ENCODE measurements at regions not wholly inside any gene's neighbourhood (a gene's known extent, or its start where the extent isn't known, plus 50 kb on each side); places are given as distances from the start of the nearest gene placed in this dataset.

DNA sequence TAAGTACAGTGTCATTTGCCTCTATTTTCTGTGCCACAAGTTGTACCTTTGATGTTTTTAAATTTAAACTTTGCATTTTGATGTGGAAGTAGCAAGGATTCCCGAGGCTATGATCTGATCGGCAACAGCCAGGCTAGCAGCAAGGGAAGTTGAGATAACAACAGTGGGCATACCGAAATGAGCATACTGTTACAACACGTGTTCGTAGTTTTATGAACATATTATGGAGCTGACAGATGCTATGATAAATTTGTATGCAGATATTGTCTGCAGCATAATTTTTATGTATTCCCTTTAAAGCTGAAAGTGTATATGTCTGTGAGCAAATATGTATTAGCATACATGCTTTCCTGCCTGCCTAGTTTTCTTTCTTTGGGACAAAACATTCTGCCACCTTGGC is 306.1 kb downstream of the PCDH7 start:
- Histone ChIP-seq H3K27ac (ENCODE audit: low read depth in 2 of 2, low read length in 2 of 2) (no peak overlapping the region), H3K4me1 (ENCODE audit: control insufficient read depth in 2 of 3, insufficient read depth in 2 of 3, low read depth in 1 of 3, low read length in 3 of 3) (no peaks in the 10 kb centered on the region), H3K9ac (ENCODE audit: low read length in 3 of 3) (no peak overlapping the region), H3K4me3 (ENCODE audit: low read length in 3 of 3) (no peak overlapping the region), H3K36me3 (ENCODE audit: control insufficient read depth in 2 of 3, insufficient read depth in 3 of 3, low read length in 3 of 3) (no peaks in the 10 kb centered on the region), H3K9me3 (ENCODE audit: control insufficient read depth in 2 of 3, insufficient read depth in 1 of 3, low read length in 3 of 3) (no peaks in the 10 kb centered on the region), H3K27me3 (ENCODE audit: control insufficient read depth, insufficient read depth, low read length) (no peaks in the 10 kb centered on the region)
- DNase-seq (no peak), FAIRE-seq (no peak)
- TF ChIP-seq, protein P1, sequence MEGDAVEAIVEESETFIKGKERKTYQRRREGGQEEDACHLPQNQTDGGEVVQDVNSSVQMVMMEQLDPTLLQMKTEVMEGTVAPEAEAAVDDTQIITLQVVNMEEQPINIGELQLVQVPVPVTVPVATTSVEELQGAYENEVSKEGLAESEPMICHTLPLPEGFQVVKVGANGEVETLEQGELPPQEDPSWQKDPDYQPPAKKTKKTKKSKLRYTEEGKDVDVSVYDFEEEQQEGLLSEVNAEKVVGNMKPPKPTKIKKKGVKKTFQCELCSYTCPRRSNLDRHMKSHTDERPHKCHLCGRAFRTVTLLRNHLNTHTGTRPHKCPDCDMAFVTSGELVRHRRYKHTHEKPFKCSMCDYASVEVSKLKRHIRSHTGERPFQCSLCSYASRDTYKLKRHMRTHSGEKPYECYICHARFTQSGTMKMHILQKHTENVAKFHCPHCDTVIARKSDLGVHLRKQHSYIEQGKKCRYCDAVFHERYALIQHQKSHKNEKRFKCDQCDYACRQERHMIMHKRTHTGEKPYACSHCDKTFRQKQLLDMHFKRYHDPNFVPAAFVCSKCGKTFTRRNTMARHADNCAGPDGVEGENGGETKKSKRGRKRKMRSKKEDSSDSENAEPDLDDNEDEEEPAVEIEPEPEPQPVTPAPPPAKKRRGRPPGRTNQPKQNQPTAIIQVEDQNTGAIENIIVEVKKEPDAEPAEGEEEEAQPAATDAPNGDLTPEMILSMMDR (IDR thresholded peaks at IDR 0.05; ENCODE audit: borderline replicate concordance, extremely low read depth, insufficient read depth), result no peak
- intact Hi-C loops (cut with DNase I), result no loop called here

GRCh38 chr4:31034550-31034949 is 314.4 kb downstream of the PCDH7 start:
- no peak for FAIRE-seq

GRCh38 chr4:31035761-31036160 is 315.6 kb downstream of the PCDH7 start:
- TF ChIP-seq, protein P1 (IDR thresholded peaks at IDR 0.05; ENCODE audit: borderline replicate concordance, extremely low read depth, insufficient read depth), result no peak
- Histone ChIP-seq H3K9ac (ENCODE audit: low read length in 3 of 3) (no peak overlapping the region), H3K36me3 (ENCODE audit: control insufficient read depth in 2 of 3, insufficient read depth in 3 of 3, low read length in 3 of 3) (no peaks in the 10 kb centered on the region), H3K4me1 (ENCODE audit: control insufficient read depth in 2 of 3, insufficient read depth in 2 of 3, low read depth in 1 of 3, low read length in 3 of 3) (no peaks in the 10 kb centered on the region), H3K27me3 (ENCODE audit: control insufficient read depth, insufficient read depth, low read length) (no peaks in the 10 kb centered on the region), H3K4me3 (ENCODE audit: low read length in 3 of 3) (no peak overlapping the region), H3K9me3 (ENCODE audit: control insufficient read depth in 2 of 3, insufficient read depth in 1 of 3, low read length in 3 of 3) (no peaks in the 10 kb centered on the region), H3K27ac (ENCODE audit: low read depth in 2 of 2, low read length in 2 of 2) (no peak overlapping the region)
- intact Hi-C loops (cut with DNase I), result no loop called here
- FAIRE-seq (no peak), DNase-seq (no peak)

More at GRCh38 chr4:31034550-31034949, 314.4 kb downstream of the PCDH7 start:
- H3K4me3 ChIP-seq (ENCODE audit: low read length in 3 of 3), result no peak overlapping the region
- H3K36me3 ChIP-seq (ENCODE audit: control insufficient read depth in 2 of 3, insufficient read depth in 3 of 3, low read length in 3 of 3), result no peaks in the 10 kb centered on the region
- TF ChIP-seq, protein P1 (IDR thresholded peaks at IDR 0.05; ENCODE audit: borderline replicate concordance, extremely low read depth, insufficient read depth), result no peak
- no peak overlapping the region for H3K27ac ChIP-seq (ENCODE audit: low read depth in 2 of 2, low read length in 2 of 2)
- no peaks in the 10 kb centered on the region for H3K9me3 ChIP-seq (ENCODE audit: control insufficient read depth in 2 of 3, insufficient read depth in 1 of 3, low read length in 3 of 3)
- H3K27me3 ChIP-seq (ENCODE audit: control insufficient read depth, insufficient read depth, low read length), result no peaks in the 10 kb centered on the region
- no peak overlapping the region for H3K9ac ChIP-seq (ENCODE audit: low read length in 3 of 3)
- no peak for DNase-seq
- intact Hi-C loops (cut with DNase I), result no loop called here
- H3K4me1 ChIP-seq (ENCODE audit: control insufficient read depth in 2 of 3, insufficient read depth in 2 of 3, low read depth in 1 of 3, low read length in 3 of 3), result no peaks in the 10 kb centered on the region

GRCh38 chr4:31037703-31038102 is 317.5 kb downstream of the PCDH7 start:
- no peaks in the 10 kb centered on the region for H3K9me3 ChIP-seq (ENCODE audit: control insufficient read depth in 2 of 3, insufficient read depth in 1 of 3, low read length in 3 of 3)
- FAIRE-seq (no peak), DNase-seq (no peak)
- no peaks in the 10 kb centered on the region for H3K4me1 ChIP-seq (ENCODE audit: control insufficient read depth in 2 of 3, insufficient read depth in 2 of 3, low read depth in 1 of 3, low read length in 3 of 3)
- no peak overlapping the region for H3K9ac ChIP-seq (ENCODE audit: low read length in 3 of 3)
- no peak overlapping the region for H3K27ac ChIP-seq (ENCODE audit: low read depth in 2 of 2, low read length in 2 of 2)
- H3K27me3 ChIP-seq (ENCODE audit: control insufficient read depth, insufficient read depth, low read length), result no peaks in the 10 kb centered on the region
- H3K4me3 ChIP-seq (ENCODE audit: low read length in 3 of 3), result no peak overlapping the region
- intact Hi-C loops (cut with DNase I), result no loop called here
- H3K36me3 ChIP-seq (ENCODE audit: control insufficient read depth in 2 of 3, insufficient read depth in 3 of 3, low read length in 3 of 3), result no peaks in the 10 kb centered on the region
- TF ChIP-seq, protein P1 (IDR thresholded peaks at IDR 0.05; ENCODE audit: borderline replicate concordance, extremely low read depth, insufficient read depth), result no peak

All from kidney (tissue), 13 donors.